ENCODE measurements at regions not wholly inside any gene's neighbourhood (a gene's known extent, or its start where the extent isn't known, plus 50 kb on each side); places are given as distances from the start of the nearest gene placed in this dataset.

- H3K4me3 ChIP-seq: no peak overlapping the region
- no peaks in the 10 kb centered on the region for H3K4me1 ChIP-seq
- H3K27ac ChIP-seq: no peak overlapping the region
- DNase-seq (ENCODE audit: low spot score in 2 of 2): no peak
- TF ChIP-seq POLR2AphosphoS5 (IDR thresholded peaks at IDR 0.05) (no peak), EP300 (IDR thresholded peaks at IDR 0.05) (no peak), CTCF (IDR thresholded peaks at IDR 0.05) (no peak), POLR2A (IDR thresholded peaks at IDR 0.05) (no peak)
- H3K36me3 ChIP-seq: no peaks in the 10 kb centered on the region
- no peaks in the 10 kb centered on the region for H3K27me3 ChIP-seq
- 60% methylated on average over 3 of the region's 3 CpGs for WGBS
- no peaks in the 10 kb centered on the region for H3K9me3 ChIP-seq
Measured at GRCh38 chr6:12525276-12525675, 191.3 kb upstream of the PHACTR1 start.

GRCh38 chr6:12527339-12527738, 189.2 kb upstream of the PHACTR1 start:
- 85% methylated on average over 2 of the region's 2 CpGs for WGBS
- DNase-seq (ENCODE audit: low spot score in 2 of 2): no peak
- Histone ChIP-seq H3K4me1 (no peaks in the 10 kb centered on the region), H3K27me3 (no peaks in the 10 kb centered on the region), H3K9me3 (no peaks in the 10 kb centered on the region), H3K4me3 (no peak overlapping the region), H3K36me3 (no peaks in the 10 kb centered on the region), H3K27ac (no peak overlapping the region)
- TF ChIP-seq CTCF (IDR thresholded peaks at IDR 0.05): no peak
- no peak for TF ChIP-seq EP300 (IDR thresholded peaks at IDR 0.05)
- TF ChIP-seq POLR2A (IDR thresholded peaks at IDR 0.05): no peak
- TF ChIP-seq POLR2AphosphoS5 (IDR thresholded peaks at IDR 0.05): no peak

- Histone ChIP-seq H3K27me3 (no peaks in the 10 kb centered on the region), H3K9me3 (no peaks in the 10 kb centered on the region), H3K4me3 (no peak overlapping the region), H3K27ac (no peak overlapping the region), H3K36me3 (no peaks in the 10 kb centered on the region), H3K4me1 (no peaks in the 10 kb centered on the region)
- TF ChIP-seq POLR2AphosphoS5 (IDR thresholded peaks at IDR 0.05) (no peak), EP300 (IDR thresholded peaks at IDR 0.05) (no peak), POLR2A (IDR thresholded peaks at IDR 0.05) (no peak), CTCF (IDR thresholded peaks at IDR 0.05) (no peak)
- DNase-seq (ENCODE audit: low spot score in 2 of 2): no peak
- WGBS: 38% methylated on average over 5 of the region's 5 CpGs
Measured at GRCh38 chr6:12528136-12528535, 188.4 kb upstream of the PHACTR1 start.

GRCh38 chr6:12528581-12529363, 187.8 kb upstream of the PHACTR1 start:
- Histone ChIP-seq H3K27me3 (no peaks in the 10 kb centered on the region), H3K4me3 (no peak overlapping the region), H3K4me1 (no peaks in the 10 kb centered on the region), H3K27ac (no peak overlapping the region), H3K36me3 (no peaks in the 10 kb centered on the region), H3K9me3 (no peaks in the 10 kb centered on the region)
- no peak for DNase-seq (ENCODE audit: low spot score in 2 of 2)
- 68% methylated on average over 8 of the region's 8 CpGs for WGBS
- TF ChIP-seq POLR2AphosphoS5 (IDR thresholded peaks at IDR 0.05) (no peak), EP300 (IDR thresholded peaks at IDR 0.05) (no peak), POLR2A (IDR thresholded peaks at IDR 0.05) (no peak), CTCF (IDR thresholded peaks at IDR 0.05) (no peak)

- TF ChIP-seq POLR2AphosphoS5 (IDR thresholded peaks at IDR 0.05) (no peak), POLR2A (IDR thresholded peaks at IDR 0.05) (no peak), CTCF (IDR thresholded peaks at IDR 0.05) (no peak), EP300 (IDR thresholded peaks at IDR 0.05) (no peak)
- Histone ChIP-seq H3K4me1 (no peaks in the 10 kb centered on the region), H3K4me3 (no peak overlapping the region), H3K36me3 (no peaks in the 10 kb centered on the region), H3K27ac (no peak overlapping the region), H3K27me3 (no peaks in the 10 kb centered on the region), H3K9me3 (no peaks in the 10 kb centered on the region)
- no peak for DNase-seq (ENCODE audit: low spot score in 2 of 2)
- WGBS: 77% methylated on average over 9 of the region's 9 CpGs
Measured at GRCh38 chr6:12529364-12530019, 187.1 kb upstream of the PHACTR1 start.

All from suprapubic skin (tissue), 4 donors.